ENCODE measurements at regions not wholly inside any gene's neighbourhood (a gene's known extent, or its start where the extent isn't known, plus 50 kb on each side); places are given as distances from the start of the nearest gene placed in this dataset.
A peak's percentile ranks its signal among the peaks of the same experiment; 100 is the strongest.
"Not testable (repeated sequence)": the region's sequence is repeated elsewhere in the genome, so short reads cannot be mapped to it uniquely, and the experiment has no call there.

DNA sequence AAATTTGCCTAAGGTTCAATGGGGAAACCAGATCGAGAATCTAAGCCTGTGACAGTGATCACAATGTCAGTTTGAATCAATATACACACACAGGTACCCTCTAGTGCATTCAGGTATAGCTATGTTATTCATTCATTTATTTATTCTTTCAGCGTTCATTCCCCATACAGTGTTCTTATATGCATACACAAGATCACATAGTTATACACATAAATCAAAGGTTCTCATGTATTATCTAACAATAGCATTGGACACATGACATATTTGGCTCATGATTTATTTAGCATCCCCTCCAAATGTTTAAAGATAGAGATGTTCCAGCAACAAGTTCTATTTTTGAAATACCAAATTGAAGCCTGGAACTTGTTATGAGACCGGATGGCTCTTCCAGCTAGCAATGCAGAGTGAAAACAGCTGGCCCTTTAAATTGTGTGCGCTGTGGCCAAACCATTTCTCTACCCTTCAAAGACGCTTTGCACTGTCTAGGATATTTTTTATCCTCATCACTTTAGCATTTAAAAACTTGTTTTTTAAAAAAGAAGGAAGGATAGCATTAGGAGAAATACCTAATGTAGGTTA is 131.0 kb downstream of the ATXN3L start:
- no peak overlapping the region for H3K4me3 Mint-ChIP-seq
- peaks cover 0 to 13% of the 10 kb centered on the region in 2 donors for H3K4me1 Mint-ChIP-seq
- no peak for DNase-seq
- H3K36me3 Mint-ChIP-seq: peaks cover 0 to 1% of the 10 kb centered on the region in 2 donors
- peaks cover 0 to 19% of the 10 kb centered on the region in 2 donors for H3K27me3 Mint-ChIP-seq
- H3K27ac Mint-ChIP-seq: no peak overlapping the region
- ATAC-seq (replicated peaks): no peak
- peaks cover 10 to 15% of the 10 kb centered on the region in 2 donors for H3K9me3 Mint-ChIP-seq

DNA sequence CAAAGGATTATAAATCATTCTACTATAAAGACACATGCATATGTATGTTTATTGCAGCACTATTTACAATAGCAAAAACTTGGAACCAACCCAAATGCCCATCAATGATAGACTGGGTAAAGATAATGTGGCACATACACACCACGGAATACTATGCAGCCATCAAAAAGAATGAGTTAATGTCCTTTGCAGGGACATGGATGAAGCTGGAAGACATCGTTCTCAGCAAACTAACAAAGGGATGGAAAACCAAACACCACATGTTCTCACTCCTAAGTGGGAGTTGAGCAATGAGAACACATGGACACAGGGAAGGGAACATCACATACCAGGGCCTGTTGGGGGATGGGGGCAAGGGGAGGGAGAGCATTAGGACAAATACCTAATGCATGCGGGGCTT is 133.2 kb downstream of the ATXN3L start:
- H3K36me3 Mint-ChIP-seq; DNase-seq; ATAC-seq (replicated peaks); H3K27ac Mint-ChIP-seq; H3K4me3 Mint-ChIP-seq: not testable (repeated sequence)
- H3K9me3 Mint-ChIP-seq: peaks cover 10 to 15% of the 10 kb centered on the region in 2 donors
- peaks cover 0 to 26% of the 10 kb centered on the region in 2 donors for H3K27me3 Mint-ChIP-seq
- H3K4me1 Mint-ChIP-seq: peaks cover 0 to 13% of the 10 kb centered on the region in 2 donors

DNA sequence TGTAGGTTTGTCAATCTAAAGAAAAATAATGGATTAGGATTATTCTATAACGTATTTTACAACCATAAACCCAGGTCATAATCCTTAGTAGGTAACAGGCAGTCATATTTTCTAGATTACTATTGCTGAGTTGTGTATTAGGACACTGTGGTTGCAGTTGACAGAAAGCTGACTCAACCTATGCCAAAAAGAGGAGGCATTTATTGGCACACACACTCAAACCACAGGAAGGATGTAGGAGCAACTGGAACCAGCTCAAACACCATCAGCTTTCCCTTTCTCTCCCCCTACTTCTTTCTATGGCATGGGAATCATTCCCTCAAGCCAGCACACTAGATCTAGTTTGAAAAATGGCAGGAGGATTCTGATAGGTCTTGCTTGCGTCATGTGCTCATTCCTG is 136.4 kb upstream of the FAM9C start:
- H3K4me3 Mint-ChIP-seq: no peak overlapping the region
- H3K9me3 Mint-ChIP-seq: peaks cover 7 to 17% of the 10 kb centered on the region in 2 donors
- no peak overlapping the region for H3K27ac Mint-ChIP-seq
- peaks cover 0 to 20% of the 10 kb centered on the region in 2 donors for H3K27me3 Mint-ChIP-seq
- H3K36me3 Mint-ChIP-seq: peaks cover 0 to 5% of the 10 kb centered on the region in 2 donors
- ATAC-seq (replicated peaks): no peak
- peaks cover 0 to 12% of the 10 kb centered on the region in 2 donors for H3K4me1 Mint-ChIP-seq
- no peak for DNase-seq

DNA sequence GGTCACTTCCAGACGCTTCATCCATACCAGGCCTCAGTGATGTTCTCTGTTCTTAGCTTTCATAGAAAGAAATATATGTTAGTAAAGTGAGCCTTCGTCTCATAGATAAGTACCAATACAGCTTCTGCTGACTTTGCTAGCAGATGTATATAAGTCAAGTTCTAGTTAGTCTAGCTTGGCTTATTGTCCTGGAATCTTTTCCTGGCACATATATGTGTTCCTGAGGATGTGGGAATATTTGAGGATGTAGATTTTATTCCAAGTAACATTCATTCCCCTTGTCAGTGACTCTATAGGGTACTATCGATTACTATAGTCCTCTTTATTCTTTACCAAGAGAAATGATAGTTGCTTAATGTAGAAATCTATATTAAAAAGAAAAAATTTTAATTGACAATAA is 135.2 kb upstream of the FAM9C start:
- DNase-seq (no peak), ATAC-seq (replicated peaks) (no peak)
- Mint-ChIP-seq H3K9me3 (peaks cover 6 to 14% of the 10 kb centered on the region in 2 donors), H3K27me3 (peaks cover 0 to 24% of the 10 kb centered on the region in 2 donors), H3K36me3 (peaks cover 0 to 5% of the 10 kb centered on the region in 2 donors), H3K4me3 (no peak overlapping the region), H3K4me1 (peaks cover 0 to 4% of the 10 kb centered on the region in 2 donors), H3K27ac (no peak overlapping the region)

DNA sequence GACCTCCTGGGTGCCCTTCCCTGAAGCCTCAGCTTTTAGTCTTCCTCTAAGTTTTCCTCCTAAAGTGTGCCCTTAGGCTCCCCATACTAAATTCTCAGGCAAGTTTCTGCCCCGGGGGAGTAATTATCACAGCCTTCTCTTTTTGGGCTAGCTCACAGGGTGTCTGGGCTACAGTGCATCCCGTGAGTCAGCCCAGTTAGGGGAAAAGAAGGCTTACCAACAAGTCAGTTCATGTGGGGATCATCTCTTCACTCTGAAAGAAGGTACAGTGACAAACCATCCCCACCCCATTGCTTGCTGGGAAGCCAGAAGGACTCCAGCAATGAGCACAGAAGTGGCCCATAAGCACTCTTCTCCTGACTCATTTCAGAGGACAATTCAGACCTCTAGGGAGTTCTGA is 134.7 kb upstream of the FAM9C start:
- DNase-seq (no peak), ATAC-seq (replicated peaks) (no peak)
- Mint-ChIP-seq H3K4me3 (no peak overlapping the region), H3K4me1 (no peaks in the 10 kb centered on the region), H3K27me3 (peaks cover 0 to 22% of the 10 kb centered on the region in 2 donors), H3K9me3 (peaks cover under 1 to 9% of the 10 kb centered on the region in 2 donors), H3K36me3 (peaks cover 0 to 3% of the 10 kb centered on the region in 2 donors), H3K27ac (no peak overlapping the region)

DNA sequence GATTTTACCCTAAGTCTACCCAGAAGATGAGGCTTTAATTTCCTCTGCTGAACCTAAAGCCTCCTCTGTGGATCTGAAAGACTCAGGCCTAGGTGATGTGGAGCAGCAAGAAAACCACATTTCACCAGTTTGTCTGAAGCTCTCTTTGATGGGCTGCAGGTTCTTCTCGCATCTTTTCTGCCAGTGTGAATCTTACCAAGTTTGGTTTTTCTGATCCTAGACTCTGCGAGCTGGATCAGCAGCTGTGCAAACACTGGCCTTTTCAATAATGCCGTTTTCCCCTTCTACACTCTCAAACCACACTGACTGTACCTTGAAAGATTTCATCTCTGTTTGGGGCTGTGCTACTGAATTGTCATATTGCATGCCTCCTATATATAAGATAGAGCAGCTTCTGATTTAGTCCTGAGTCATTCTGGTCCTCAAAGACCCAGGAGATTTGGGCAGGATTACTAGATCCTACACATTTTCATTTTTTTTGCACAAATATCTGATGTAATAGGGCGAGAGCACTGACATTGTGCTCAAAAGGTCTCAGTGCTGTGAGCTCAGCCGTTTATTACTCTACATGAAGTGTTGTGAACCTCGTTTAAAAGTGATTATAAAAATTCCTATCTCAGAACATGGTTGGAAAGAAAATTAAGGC is 133.6 kb upstream of the FAM9C start:
- peaks cover 0 to 16% of the 10 kb centered on the region in 2 donors for H3K27me3 Mint-ChIP-seq
- H3K27ac Mint-ChIP-seq: no peak overlapping the region
- H3K4me1 Mint-ChIP-seq: no peaks in the 10 kb centered on the region
- DNase-seq (no peak), ATAC-seq (replicated peaks) (no peak)
- H3K4me3 Mint-ChIP-seq: no peak overlapping the region
- H3K9me3 Mint-ChIP-seq: peaks cover 0 to 8% of the 10 kb centered on the region in 2 donors
- H3K36me3 Mint-ChIP-seq: peaks cover 0 to 3% of the 10 kb centered on the region in 2 donors

DNA sequence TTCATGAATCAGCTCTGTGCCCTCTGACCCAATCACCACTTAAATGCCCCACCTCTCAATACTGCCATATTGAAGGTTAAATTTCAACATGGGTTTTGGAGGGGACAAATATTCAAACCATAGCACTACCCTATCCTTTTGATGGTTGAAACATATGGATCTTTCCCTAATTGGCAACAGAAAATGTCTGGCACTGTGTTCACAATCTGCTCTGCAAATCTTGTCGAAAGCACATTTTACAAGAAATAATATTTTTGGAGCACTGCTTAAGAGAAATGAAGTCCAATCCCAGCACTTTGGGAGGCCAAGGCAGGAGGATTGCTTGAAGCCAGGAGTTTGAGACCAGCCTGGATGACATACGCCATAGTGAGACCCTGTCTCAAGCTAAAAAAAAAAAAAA is 130.6 kb upstream of the FAM9C start:
- H3K36me3 Mint-ChIP-seq: peaks cover 0 to 2% of the 10 kb centered on the region in 2 donors
- peaks cover 0 to 3% of the 10 kb centered on the region in 2 donors for H3K9me3 Mint-ChIP-seq
- ATAC-seq (replicated peaks) (no peak), DNase-seq (no peak)
- H3K27me3 Mint-ChIP-seq: peaks cover 0 to 11% of the 10 kb centered on the region in 2 donors
- no peak overlapping the region for H3K4me3 Mint-ChIP-seq
- no peak overlapping the region for H3K27ac Mint-ChIP-seq
- H3K4me1 Mint-ChIP-seq: no peaks in the 10 kb centered on the region

DNA sequence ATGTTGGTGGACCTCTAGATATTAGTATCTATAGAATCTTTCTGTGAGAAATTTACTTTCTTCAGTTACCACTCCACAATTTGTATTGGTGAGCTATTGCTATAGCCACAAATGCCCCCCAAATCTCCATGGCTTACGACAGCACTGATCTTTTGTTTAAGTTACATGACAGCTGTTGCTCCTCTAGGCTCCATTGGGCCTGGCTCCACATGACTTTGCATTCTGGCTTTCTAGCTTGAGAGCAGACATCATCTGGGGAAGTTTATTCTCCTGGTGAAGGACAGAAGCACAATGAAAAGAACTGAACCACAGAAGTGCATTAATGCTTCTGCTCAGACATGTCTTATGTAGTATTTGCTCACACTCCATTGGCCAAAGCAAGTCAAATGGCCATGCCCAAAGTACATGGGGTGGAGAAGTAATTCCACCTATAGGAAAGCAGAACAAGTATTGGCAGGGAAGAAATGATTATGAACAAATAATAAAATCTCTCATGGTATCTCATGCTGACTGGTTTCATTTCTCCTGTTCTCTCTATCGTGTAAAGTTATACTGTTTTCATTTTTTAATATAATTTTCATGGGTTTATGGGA is 126.6 kb upstream of the FAM9C start:
- Mint-ChIP-seq H3K4me3 (no peak overlapping the region), H3K9me3 (peaks cover 2 to 7% of the 10 kb centered on the region in 2 donors), H3K36me3 (peaks cover 3 to 5% of the 10 kb centered on the region in 2 donors), H3K4me1 (peaks cover 8 to 13% of the 10 kb centered on the region in 2 donors), H3K27me3 (peaks cover 0 to 20% of the 10 kb centered on the region in 2 donors), H3K27ac (no peak overlapping the region)
- DNase-seq: no peak
- ATAC-seq (replicated peaks): no peak

DNA sequence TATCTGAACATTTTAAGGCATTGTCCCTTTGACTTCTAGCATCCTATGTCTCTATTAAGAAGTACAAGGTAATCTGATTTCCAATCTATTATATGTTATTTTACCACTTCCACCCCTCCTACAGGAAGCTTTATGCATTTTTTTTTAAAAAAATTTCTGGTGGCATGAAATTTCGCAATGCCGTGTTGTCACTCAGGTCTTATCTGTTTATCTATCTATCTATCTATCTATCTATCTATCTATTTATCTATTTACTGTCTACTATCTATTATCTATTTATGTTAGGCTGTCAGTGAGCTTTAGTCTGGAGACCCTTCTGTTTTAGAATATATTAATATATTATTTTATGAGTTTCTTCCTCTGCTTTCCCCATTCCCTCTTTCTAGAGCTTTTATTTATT is 125.3 kb upstream of the FAM9C start:
- Mint-ChIP-seq H3K4me1 (peaks cover 8 to 13% of the 10 kb centered on the region in 2 donors), H3K9me3 (peaks cover 2 to 7% of the 10 kb centered on the region in 2 donors), H3K27me3 (peaks cover 0 to 20% of the 10 kb centered on the region in 2 donors), H3K4me3 (no peak overlapping the region), H3K36me3 (peaks cover 3 to 5% of the 10 kb centered on the region in 2 donors), H3K27ac (no peak overlapping the region)
- DNase-seq: no peak
- no peak for ATAC-seq (replicated peaks)

DNA sequence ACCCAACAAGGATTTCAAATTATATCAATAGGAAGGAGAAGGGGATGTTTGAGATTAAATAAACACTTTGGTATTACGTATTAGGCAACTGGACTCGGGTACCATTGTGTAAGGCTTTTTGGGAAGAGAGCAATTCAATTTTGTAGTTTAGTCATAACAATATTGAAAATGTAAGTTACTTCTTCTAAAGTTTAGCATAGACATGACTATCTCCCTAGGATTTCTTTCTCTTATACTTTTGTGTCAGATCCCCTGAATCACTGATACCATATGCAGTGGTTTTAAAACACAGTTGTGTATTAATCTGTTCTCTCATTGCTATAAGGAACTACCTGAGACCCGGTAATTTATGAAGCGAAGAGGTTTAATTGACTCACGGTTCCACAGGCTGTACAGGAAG is 123.8 kb upstream of the FAM9C start:
- Mint-ChIP-seq H3K4me1 (peaks cover 10 to 13% of the 10 kb centered on the region in 2 donors), H3K36me3 (peaks cover 3 to 5% of the 10 kb centered on the region in 2 donors), H3K9me3 (peaks cover 2 to 7% of the 10 kb centered on the region in 2 donors), H3K27me3 (peaks cover 0 to 23% of the 10 kb centered on the region in 2 donors), H3K27ac (no peak overlapping the region), H3K4me3 (no peak overlapping the region)
- ATAC-seq (replicated peaks) (peak; percentile 49 to 77), DNase-seq (no peak)

DNA sequence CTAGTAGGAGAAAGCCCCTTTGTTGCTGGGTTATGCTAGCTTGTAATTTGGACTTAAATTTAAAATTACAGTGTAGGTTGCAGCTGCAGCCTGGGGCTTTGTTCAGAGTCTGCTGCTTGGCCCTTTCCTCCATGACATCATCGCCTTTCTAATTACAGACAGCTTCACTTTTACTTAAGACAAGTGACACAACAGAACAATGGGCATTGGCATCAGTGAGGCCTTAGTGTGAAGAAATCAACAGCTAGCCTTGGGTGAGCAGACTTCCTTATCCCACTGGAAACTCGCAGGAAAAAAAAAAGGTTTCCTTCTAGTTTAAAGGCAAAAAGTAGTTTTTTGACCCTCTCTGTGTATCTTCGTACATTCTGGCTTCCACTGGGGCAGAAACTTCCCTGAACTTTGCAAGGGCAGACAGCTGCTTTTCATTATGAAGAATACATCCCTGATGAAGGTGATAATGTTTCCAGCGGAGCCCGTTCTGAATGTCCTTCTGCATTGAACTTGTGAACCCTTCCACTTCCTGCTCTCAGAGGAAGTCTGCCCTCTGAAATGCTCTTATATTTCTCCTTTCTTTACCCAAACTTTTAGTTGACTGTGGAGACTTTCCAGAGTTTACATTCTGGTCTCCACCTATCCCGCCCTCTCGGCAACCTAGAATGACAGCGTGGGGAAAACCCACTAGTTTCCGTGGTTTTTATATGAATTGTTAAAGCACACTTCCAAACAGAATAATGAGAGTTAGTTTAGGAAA is 123.2 kb upstream of the FAM9C start:
- Mint-ChIP-seq H3K4me3 (peak overlapping the region in 1 of 2 donors; percentile 7), H3K9me3 (peaks cover 2 to 7% of the 10 kb centered on the region in 2 donors), H3K27me3 (peaks cover 0 to 23% of the 10 kb centered on the region in 2 donors), H3K27ac (no peak overlapping the region), H3K36me3 (peaks cover 3 to 5% of the 10 kb centered on the region in 2 donors), H3K4me1 (peaks cover 14 to 17% of the 10 kb centered on the region in 2 donors)
- DNase-seq (no peak), ATAC-seq (replicated peaks) (peak; percentile 34 to 76)

DNA sequence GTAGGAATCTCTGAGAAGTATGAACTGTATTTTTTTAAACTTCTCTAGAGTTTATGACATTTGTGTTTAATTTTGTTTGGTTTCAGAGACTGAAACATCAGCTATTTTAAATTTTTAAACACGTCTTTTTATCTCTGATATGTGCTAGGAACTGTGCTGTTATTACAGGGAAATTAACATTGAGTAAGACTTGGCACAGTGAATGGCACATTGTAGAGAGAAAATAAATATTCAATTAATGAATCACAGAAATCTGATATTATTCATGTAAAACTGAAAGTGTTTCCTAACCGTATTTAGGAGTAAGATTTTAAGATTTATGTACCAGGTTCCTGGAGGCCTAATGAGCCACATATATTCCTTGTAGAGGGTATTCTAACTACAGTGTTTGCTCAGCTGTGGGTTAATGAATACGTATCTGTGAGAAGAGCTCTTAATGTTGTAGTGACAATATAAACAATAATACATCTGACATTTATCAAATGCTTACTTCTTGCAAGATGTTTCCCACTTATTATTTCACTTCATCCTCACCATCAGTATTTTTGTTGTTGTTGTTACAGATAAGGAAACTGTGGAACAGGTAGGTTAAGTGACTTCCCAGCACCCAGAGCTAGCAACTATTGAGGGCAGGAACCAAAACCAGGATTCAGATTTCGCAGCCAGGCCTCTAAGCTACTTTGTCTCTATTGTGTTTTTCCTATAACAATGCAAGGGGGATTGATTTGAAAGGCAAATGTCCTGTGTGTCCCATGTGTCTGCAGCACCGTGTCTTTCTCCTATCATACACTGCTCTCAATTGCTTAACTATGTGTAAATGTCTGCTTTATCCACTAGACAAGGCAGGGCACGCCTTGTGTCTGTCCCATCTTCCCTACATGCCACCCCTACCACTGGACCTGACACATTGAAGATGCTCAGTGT is 121.1 kb upstream of the FAM9C start:
- H3K36me3 Mint-ChIP-seq: peaks cover 3 to 5% of the 10 kb centered on the region in 2 donors
- DNase-seq (no peak), ATAC-seq (replicated peaks) (no peak)
- peaks cover 18 to 23% of the 10 kb centered on the region in 2 donors for H3K4me1 Mint-ChIP-seq
- peaks cover 2 to 7% of the 10 kb centered on the region in 2 donors for H3K9me3 Mint-ChIP-seq
- no peak overlapping the region for H3K4me3 Mint-ChIP-seq
- H3K27me3 Mint-ChIP-seq: peaks cover 0 to 23% of the 10 kb centered on the region in 2 donors
- H3K27ac Mint-ChIP-seq: no peak overlapping the region

DNA sequence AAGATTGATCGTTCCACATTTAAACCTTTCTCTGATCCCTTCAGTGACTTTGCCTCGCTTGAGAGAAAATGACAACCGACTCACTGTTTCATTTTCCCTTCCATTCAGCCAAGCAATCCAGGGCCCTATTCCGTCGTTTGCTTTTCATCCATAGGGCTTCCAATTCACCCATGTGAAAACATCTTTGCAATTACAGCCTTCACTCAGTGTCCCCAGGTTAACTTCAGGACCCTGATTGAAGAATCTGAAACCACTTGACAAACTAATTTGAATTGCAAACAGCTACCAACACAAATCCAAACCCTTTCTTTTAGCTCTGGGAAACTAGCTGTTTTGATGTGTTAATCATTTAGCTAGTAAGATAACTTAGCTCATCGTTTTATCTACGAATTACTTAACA is 120.2 kb upstream of the FAM9C start:
- Mint-ChIP-seq H3K27ac (no peak overlapping the region), H3K4me3 (no peak overlapping the region), H3K9me3 (peaks cover 2 to 7% of the 10 kb centered on the region in 2 donors), H3K4me1 (peaks cover 18 to 23% of the 10 kb centered on the region in 2 donors), H3K36me3 (peaks cover 3 to 5% of the 10 kb centered on the region in 2 donors), H3K27me3 (peaks cover 0 to 22% of the 10 kb centered on the region in 2 donors)
- ATAC-seq (replicated peaks) (no peak), DNase-seq (no peak)

Measured in stimulated activated naive B cell treated with anti-CD40 and anti-IgM and Interleukin-4, amounts not matched to agents 10 μg/mL and 1 μg/mL and 100 μg/mL, for 72 hours (primary cell).